IPS-NIHi11 (cell line): ENCODE measurements at regions not wholly inside any gene's neighbourhood (a gene's known extent, or its start where the extent isn't known, plus 50 kb on each side); places are given as distances from the start of the nearest gene placed in this dataset.

Experiments
- DNase-seq: peaks from one replicate; pipeline ENCODE4 v3.0.0; 2012; ENCODE audit warnings: mixed read lengths, low spot score

- DNase-seq: no peak
These were observed 255.1 kb downstream of the CDH26 start for GRCh38 chr20:60213126-60213893.

GRCh38 chr20:60214901-60215815 is 256.9 kb downstream of the CDH26 start:
- no peak for DNase-seq

- no peak for DNase-seq
These were observed 257.9 kb downstream of the CDH26 start for GRCh38 chr20:60215816-60216730.

- DNase-seq: no peak
These were observed 261.0 kb downstream of the CDH26 start for GRCh38 chr20:60219231-60219630.

- DNase-seq: no peak
These were observed 261.9 kb downstream of the CDH26 start for GRCh38 chr20:60219984-60220562.

GRCh38 chr20:60220706-60221105 is 262.5 kb downstream of the CDH26 start:
- DNase-seq: no peak

GRCh38 chr20:60221593-60221992 is 263.4 kb downstream of the CDH26 start:
- no peak for DNase-seq

GRCh38 chr20:60222497-60222896 is 264.3 kb downstream of the CDH26 start:
- DNase-seq: no peak

- no peak for DNase-seq
These were observed 265.0 kb downstream of the CDH26 start for GRCh38 chr20:60223174-60223573.

- DNase-seq: no peak
These were observed 266.7 kb downstream of the CDH26 start for GRCh38 chr20:60224914-60225313.

- DNase-seq: no peak
These were observed 270.0 kb downstream of the CDH26 start for GRCh38 chr20:60228255-60228654.

GRCh38 chr20:60232380-60232779 is 274.2 kb downstream of the CDH26 start:
- no peak for DNase-seq

GRCh38 chr20:60233018-60233630 is 274.9 kb downstream of the CDH26 start:
- no peak for DNase-seq

GRCh38 chr20:60236613-60237012 is 278.4 kb downstream of the CDH26 start:
- no peak for DNase-seq

GRCh38 chr20:60237981-60238380 is 279.8 kb downstream of the CDH26 start:
- DNase-seq: no peak

GRCh38 chr20:60238992-60239660 is 280.9 kb downstream of the CDH26 start:
- DNase-seq: no peak

- DNase-seq: no peak
These were observed 281.7 kb downstream of the CDH26 start for GRCh38 chr20:60239956-60240355.

- DNase-seq: no peak
These were observed 282.2 kb downstream of the CDH26 start for GRCh38 chr20:60240415-60240814.

GRCh38 chr20:60240986-60241385 is 282.8 kb downstream of the CDH26 start:
- DNase-seq: no peak

- no peak for DNase-seq
These were observed 284.7 kb downstream of the CDH26 start for GRCh38 chr20:60242836-60243505.
